CD4-positive, alpha-beta T cell treated with Interleukin-17A for 4 hours (primary cell): ENCODE measurements at regions not wholly inside any gene's neighbourhood (a gene's known extent, or its start where the extent isn't known, plus 50 kb on each side); places are given as distances from the start of the nearest gene placed in this dataset.

ENCODE experiments used
- DNase-seq: peaks from one replicate; pipeline ENCODE4 v3.0.0-alpha.2; 2020; ENCODE audit warnings: mixed read lengths

DNA sequence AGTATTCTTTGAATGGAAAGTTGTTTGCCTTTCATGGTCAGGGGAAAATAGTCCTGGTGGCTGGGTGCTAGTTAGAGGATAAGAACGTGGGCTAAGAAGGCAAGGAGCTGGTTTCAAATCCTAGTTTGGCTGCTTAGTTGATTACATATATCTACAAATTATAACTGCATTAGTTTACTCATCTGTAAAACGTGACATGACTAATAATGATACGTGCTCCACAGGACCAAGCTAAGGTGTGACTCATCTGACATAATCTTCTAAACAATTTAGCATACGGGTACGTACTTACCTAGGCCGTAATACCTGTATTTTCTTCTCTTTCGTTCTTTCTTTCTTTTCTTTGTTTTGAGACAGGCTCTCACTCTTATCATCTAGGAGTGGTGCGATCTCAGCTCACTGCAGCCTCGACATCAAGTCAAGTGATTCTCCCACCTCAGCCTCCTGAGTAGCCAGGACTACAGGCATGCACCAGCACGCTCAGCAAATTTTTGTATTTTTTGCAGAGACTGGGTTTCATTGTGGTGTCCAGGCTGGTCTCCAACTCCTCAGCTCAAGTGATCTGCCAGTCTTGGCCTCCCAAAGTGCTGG, 1274.2 kb upstream of the GJE1 start:
- no peak for DNase-seq

GRCh38 chr6:140857739-140858380, 1274.9 kb upstream of the GJE1 start:
- no peak for DNase-seq

GRCh38 chr6:140855520-140855919, 1277.2 kb upstream of the GJE1 start:
- no peak for DNase-seq

DNA sequence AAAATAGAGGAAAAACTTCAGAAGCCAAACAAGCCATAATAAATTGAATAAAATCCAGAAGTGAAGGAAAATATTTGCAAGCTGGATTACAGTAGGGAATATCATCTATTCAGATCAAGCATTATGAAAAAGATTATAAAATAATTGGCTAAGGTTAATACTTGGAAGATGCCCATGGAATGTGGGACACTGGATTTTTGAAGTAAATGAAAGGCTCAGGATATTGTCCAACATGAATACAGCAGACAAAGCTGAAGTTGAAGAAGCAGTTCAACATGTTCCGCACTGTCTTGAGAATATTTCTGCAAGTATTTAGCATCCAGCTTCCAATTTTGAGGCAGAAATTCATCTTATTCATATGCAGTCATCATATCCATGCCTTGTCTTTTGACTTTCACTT, 1278.4 kb upstream of the GJE1 start:
- DNase-seq = no peak

DNA sequence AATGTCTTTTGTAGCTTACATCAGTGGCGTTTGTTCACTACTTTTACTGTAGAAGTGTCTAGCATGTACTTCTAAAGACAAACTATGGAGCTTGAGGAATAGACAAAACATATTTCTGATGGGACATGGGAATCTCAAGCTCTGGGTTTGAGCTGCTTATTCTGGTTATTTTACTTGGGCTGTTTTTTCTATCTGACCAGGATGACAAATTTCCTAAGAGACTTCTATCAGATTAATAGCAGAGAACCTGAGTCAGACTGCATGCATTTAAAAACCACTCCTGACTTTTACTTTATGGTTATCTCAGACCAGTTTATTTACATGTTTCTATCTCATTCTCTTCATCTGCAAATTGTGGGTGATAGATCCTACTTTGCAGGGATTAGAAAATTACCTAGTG, 1282.3 kb upstream of the GJE1 start:
- no peak for DNase-seq

DNA sequence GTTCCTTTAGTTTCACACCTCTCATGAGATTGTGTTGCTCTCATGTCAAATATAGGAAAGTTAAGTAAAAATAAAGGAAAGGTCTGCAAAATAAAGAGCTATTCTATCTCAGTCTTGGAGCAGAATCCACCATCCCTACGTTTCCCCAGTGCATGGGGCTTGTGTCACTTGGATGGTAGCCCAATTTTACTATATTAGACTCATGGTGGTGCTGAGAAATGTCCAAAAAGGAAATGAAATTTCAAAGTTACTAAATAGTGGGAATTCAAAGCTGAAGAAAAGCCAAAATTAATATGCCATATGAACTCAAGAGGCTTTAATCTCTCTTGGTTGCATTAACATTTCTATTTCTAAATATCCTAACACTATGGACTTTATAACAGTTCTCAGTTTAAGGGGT, 1283.3 kb upstream of the GJE1 start:
- DNase-seq = no peak

DNA sequence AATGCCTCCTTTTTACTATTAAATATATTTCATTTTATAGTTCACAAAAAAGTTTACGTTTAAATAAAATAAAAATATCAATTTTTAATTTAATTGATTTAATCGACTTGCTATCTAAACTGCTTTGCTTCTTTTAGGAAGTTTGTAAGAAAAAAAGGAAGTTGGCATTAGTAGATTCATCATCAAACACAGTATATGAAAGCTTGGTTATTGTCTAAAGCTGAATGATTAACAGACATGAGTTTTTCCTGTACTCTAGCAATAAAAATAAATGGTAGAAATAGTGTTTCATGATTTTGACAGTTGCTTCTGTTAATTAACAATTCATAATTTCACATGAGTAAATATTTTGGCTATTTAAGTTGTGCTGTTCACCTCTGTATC, 1285.5 kb upstream of the GJE1 start:
- DNase-seq = no peak

GRCh38 chr6:140846503-140847261, 1286.0 kb upstream of the GJE1 start:
- DNase-seq = no peak

DNA sequence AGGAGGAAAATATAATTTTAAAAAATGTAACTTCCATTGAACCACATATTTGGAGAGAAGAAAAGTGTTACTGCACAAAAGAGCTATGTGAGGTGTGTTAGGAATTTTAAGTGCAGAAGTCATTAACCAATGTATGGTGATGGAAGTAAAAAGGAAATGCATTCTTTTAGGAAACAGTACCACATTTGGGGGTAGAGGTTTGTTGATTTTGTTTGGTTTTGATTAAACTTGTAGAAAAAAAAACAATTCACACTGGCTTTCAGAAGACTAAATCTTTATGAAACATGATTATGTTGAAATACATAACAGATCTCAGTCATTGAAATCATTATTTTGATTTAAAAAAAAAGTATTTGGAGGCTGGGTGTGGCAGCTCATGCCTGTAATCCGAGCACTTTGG, 1287.0 kb upstream of the GJE1 start:
- DNase-seq = no peak

DNA sequence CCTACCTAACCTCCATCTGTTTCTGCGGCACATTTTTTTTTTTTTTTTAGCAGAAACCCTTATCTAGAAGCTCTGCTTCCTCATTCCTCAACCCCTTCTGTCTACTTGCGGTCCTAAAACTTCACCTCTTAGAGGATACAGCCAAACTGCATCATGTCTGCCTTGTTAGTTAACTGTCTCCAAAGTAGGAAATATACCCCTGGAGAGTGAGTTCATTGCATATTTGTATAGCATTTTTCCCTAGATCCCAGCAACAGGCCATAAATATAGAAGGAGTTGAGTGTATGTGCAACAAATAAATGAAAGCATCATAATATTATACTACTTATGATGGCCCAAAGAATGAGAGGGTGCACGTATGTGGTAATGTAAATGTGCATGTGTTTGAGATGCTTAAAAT, 1288.6 kb upstream of the GJE1 start:
- DNase-seq = no peak

DNA sequence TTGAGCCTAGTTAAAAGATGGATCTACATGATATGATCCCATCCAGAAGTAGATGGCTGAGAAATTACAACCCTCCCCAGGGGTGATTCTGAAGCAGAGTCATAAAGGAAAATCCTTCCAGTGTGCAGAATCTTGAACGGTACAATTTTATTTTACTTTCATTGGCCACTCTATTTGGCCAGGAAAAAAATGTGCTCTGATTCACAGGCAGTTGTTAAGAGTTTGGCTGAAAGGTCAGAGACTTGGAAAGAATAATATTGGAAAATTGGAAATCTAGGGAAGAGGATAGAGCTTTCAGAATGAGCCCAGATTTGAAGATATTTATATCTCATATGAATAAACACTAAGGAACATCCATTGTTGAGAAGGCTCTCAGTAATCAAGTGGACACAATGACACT, 1299.3 kb upstream of the GJE1 start:
- DNase-seq = no peak

DNA sequence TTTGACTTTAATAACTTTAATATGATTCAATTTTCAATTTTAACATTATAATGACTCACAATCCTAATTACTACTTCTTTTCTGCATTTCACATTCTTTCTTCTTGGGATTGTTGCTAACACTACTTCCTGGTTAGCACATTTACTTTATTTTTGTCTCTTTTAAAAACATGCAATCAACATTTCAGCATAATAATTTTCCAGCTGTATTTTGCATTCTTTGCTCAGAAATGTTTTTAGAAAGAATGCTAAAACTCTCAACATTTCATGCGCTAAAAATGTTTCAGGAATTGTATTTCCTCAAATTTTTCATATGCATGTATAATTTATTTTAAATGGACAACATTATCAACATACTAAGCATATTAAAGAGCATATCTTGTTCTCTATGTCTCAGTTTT, 1302.1 kb upstream of the GJE1 start:
- no peak for DNase-seq

DNA sequence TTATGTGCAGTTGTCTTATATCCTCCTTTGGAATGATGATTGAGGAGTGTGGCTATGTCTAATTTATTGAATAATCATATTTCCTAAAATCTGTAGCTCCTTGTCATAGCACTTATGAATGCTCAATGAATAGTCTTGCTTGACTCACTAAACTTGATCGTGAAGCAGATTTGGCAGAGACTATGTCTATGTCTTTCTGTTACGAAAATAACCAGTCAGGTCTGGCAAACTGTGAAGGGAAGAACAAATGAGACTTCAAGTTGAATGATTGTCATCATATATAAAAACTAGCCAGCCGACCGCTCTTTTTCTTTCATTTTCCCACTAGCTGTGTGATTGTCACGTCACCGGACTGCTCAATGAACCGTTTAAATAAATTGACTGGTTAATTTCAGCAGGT, 1303.9 kb upstream of the GJE1 start:
- no peak for DNase-seq

DNA sequence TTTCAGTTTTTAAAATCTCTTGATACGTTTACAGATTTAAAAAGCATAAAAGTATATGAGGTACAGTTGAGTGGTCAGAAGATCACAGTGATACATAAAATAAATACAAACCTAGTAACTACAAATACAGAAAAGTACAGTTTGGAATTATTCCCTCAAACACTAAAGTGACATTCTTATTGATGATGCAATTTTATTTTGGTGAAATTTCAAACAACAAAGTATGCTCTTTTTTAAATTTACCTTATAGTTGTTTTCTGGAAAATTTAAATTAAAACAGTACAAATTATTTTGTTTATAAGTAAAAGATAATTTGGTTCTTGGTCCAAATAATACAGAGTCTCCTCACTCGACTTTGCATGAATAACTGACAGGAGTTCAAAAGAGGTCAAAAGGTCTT, 1305.1 kb upstream of the GJE1 start:
- no peak for DNase-seq

- DNase-seq = no peak
These were observed 1307.0 kb upstream of the GJE1 start for GRCh38 chr6:140825731-140826130.

DNA sequence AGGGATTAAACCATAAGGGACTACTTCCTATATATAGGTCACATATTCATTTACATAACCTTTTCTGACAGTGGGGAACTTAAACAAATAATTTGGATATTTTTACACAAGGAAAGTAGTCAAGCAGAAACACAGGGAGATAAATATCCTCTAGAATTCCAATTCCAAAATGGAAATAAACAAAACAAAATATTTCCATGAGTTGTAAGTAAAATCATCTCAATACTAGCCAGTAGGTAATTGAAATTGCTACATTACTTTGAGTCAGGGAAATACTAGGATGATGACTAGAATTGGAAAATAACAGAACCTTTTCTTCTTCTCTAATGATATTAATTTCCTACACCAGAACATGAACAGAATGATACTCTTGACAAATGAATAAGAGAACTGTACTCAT, 1308.1 kb upstream of the GJE1 start:
- no peak for DNase-seq

DNA sequence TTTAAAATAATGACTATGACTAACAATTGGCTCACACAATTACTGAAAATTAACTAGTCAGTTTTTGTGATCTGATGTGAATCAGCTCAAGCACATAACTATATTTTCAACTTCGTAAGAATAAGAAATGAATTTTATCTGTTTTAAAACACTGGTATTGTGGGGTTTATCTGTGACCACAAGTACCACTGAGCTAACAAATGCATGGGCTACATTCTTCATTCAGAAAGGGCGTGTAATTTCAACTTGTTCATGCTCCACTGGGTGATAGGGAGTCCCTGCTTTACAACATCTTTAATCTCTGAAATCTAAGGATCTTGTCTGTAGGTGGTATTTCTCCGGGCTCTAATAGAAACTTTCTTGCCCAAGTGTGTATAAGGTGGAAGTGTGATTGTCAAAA, 1311.5 kb upstream of the GJE1 start:
- no peak for DNase-seq

DNA sequence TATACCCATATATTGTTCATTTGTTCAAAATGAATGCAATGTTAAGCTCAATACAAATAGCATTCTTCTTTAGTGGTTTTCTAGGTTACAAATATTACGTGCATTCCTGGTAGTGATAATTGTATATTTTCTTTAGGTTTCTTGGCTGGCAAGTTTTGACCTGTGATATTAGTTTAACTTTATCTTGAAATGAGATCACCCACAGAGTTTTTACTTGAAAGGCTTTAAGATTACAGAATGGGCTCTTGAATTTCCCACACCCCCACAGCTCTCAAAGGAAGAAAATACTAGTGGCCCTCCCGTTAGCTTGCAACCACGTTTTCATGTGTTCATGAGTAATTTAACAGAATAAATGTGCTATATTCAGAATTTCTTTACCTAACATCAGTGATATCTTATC, 1315.5 kb upstream of the GJE1 start:
- DNase-seq = no peak

GRCh38 chr6:140816681-140817080, 1316.0 kb upstream of the GJE1 start:
- no peak for DNase-seq

- DNase-seq = no peak
These were observed 1320.1 kb upstream of the GJE1 start for GRCh38 chr6:140812636-140813035.

- no peak for DNase-seq
These were observed 1321.1 kb upstream of the GJE1 start for GRCh38 chr6:140811642-140812041.

- DNase-seq = no peak
These were observed 1323.0 kb upstream of the GJE1 start for GRCh38 chr6:140809694-140810101.

DNA sequence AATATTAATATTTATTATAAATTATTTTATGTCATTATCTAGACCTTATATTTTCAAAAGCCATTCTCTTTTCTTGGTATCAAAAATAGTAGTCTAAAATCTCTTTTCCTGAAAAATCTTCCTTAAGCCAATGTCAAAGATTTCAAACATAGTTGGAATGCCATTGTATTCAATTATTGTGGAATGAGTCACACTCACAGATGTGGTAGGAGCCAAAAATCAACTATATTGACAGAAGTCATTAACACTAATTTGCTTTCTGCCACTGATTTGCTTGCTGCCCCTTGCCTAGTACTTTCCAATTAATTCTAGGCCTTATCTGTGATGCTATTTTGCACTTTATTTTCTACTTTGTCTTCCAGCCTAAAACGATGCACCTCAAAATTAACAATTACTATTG, 1326.3 kb upstream of the GJE1 start:
- no peak for DNase-seq

DNA sequence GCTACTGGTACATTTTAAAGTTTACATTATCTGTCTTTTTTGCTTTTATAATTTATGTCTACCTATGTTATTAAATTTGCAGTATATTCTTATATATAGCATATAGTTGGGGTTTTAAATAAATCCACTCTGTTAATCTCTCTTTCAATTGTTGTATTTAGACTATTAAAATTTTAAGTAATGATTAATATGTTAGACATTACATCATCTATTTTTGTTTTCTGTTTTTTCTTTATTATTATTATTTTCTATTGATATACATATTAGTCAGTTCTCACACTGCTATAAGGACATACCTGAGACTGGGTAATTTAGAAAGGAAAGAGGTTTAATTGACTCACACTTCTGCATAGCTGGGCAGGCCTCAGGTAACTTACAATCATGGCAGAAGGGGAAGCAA, 1338.2 kb upstream of the GJE1 start:
- DNase-seq = no peak

- DNase-seq = no peak
These were observed 1342.6 kb upstream of the GJE1 start for GRCh38 chr6:140790109-140790508.
